ENCODE measurements at regions not wholly inside any gene's neighbourhood (a gene's known extent, or its start where the extent isn't known, plus 50 kb on each side); places are given as distances from the start of the nearest gene placed in this dataset.

GRCh38 chr13:33649212-33649878 lies 168.6 kb upstream of the RFC3 start:
- no peak for TF ChIP-seq EP300 (IDR thresholded peaks at IDR 0.05)
- no peak for TF ChIP-seq SMC3 (IDR thresholded peaks at IDR 0.05)
- no peak for TF ChIP-seq MYC (IDR thresholded peaks at IDR 0.05; ENCODE audit: borderline replicate concordance, low read length)
